SHP77 treated with DMSO at 0.1 percent for 48 hours (cell line): ENCODE measurements at regions not wholly inside any gene's neighbourhood (a gene's known extent, or its start where the extent isn't known, plus 50 kb on each side); places are given as distances from the start of the nearest gene placed in this dataset.
"Not testable (repeated sequence)": the region's sequence is repeated elsewhere in the genome, so short reads cannot be mapped to it uniquely, and the experiment has no call there.

Experiments
- DNase-seq: peaks from one replicate; lab custom pipeline; 2025; lab: John Stamatoyannopoulos, UW

DNA sequence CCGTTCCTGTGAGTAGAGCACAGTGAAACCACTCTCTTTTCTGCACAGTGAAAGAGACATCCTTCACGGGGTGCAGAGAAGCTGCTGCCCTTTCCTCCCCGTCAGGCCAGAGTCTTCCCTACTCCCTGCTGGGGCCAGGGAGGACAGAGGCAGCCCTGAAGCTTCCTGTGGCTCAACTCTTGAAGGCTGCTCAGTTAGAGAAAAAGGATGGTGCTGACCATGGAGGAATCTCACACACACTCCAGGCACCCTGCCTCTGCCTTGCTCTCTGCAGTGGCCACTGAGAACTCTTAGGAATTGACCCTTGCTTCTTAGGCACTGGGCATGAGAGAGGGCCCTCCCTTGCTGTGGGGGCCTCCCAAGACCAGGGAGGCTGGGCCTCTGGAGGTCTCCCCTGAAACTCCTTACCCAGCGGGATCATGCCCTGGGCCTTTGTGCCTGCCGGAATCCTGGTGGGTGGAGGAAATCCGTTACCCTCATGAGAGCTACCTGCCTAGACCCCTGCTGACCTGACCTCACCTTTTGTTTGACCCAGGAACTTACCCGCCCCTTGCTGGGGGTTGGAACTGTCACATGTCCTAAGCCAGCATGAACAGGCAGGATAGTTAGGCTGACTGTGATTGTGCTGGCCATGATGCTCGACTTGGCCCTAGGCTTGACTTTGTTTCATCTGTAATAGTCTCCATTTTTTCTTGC, 65.0 kb upstream of the CD93 start:
- no peak for DNase-seq

DNA sequence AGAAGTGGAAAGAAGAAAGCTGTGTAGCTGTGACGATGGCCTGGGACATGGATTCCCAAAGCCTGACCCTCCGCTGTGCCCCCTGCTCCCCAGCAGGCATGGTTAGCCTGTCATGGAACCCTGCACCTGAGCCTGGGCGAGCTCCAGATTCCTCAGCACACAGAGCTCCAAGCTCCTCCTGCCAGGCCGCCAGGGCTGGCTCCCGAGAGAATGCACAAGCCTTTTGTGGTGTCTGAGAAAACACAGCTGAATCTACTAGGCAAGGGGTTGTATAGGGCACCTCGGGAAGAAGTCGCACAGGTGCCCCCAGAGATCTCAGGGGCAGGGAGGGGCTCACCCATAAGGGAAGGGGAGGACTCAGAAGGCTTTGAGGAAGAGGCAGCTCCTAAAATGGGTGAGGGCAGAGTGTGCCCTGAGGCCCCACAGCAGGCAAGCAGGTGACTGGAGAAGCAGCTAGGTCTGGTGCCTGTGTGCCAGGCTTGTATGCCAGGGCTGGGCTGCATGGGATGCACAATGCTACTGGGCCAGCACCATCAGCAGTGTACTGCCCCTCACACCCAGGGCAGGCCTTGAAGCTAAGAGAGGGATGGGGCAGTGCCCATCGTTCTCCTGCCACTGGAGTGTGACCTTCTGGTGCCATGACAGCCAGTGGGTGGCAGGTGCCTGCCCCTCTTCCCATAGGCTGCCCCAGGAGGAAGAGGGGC, 64.3 kb upstream of the CD93 start:
- DNase-seq: no peak

DNA sequence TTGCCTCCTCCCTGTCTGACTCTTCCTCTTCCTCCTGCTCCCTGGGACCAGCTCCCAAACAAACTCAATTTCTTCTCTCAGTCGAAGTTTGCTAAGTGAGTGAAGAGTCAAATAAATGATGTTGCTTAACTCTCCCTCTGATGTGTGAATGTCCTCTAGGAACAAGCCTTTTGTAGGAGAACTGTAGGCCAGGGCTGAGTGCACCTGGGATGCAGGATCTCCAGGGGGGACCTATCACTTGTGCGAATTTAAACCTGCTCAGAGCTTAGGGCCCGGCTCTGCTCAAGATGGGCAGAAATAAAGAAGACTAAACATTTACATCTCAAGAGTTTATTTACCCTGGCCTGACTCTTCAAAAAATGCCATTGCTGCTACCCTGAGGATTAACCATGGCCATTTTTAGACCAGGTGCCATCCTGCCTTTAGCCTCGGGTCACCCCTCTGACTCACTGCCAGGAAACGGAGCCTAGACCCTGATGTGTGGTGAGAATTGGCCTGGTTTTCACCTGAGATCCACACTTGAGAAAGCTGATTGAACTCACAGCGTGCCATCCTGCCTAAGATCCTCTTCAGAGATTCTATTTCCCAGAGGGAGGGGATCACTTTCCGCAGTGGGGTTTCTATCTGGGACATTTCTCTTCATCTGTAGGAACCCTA, 63.6 kb upstream of the CD93 start:
- no peak for DNase-seq

DNA sequence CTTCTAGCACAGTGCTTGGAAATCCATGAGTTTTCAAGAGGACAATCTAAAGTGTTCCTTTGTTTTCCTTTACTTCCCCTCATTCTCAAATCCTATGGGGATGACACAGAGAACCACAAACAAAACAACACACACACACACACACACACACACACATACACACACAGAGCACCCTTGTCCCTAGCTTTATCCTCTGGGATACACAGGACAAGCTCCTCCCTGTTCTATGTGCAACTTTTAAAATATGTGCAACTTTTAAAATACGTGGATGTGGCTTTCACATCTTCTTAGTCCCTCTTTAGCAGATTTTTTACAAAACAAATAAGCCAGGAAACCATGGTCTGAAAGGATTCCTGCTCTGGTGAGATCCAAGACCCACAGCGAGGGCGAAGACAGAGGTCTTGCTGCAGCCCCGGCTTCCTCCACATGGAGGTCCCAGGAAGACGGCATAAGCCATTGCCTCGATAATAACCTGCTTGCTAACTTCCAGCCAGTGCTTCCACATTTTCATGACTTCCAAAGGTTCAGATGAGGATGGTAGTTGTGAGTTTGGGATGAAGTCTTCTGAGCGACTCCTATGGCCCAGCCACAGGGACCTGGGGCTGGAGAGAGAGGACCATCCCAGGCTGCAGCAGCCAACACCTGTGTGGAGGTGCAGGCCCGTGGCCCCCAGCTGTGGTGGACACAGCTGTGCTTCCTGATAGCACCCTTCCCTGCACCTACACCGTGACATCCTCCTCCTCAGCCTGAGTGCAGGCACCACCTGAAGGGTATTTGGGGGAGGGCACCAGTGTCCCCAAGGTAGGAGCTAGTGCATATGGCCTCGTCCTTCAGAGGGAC, 62.8 kb upstream of the CD93 start:
- no peak for DNase-seq

DNA sequence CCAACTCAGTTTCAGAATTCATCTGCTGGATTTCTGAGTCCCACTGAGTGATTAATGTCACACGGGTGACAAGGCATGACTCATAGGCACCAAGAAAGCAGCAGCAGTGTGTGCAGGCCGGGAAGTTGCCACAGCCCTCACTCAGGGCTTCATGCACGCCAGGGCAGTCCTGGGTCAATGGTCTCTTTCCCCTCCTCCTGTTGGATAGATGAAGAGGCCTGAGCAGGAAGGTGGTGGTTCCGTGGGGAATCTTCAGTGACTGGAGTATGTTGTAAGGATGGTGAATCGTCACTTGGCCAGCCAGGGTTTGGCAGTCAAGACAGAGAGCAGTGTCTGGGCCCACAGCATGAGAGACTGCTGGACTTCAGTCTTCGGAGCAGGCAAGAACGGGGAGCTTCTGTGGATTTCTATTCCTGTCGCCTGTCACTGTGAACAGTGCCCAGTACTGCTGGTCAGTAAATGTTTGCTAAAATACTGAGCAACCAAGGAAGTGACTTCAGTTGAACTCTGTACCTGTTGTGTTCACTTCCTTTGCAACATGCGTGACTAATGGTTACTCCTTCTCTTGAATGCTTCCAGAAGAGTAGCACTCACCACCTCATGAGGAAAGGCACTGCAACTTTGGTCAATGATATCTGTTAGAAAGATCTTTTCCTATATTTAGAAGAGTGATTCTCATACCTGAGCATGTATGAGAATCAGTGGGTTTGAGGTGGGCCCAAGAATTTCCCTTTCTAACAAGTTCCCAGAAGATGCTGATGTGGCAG, 62.0 kb upstream of the CD93 start:
- DNase-seq: no peak

DNA sequence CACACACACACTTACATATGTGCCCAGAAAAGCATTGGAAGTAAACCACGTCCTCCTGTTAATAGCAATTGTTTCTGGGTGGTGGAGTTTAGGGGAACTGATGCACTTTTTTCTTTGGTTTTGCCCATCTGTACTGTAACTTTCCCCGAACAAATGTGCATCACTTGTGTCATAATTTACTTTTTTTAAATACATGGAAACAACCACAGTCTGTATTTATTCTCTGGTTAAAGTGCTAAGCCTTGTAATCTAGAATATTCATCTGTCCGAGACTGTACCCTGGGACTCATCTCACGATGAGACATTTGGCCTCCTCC, 61.5 kb upstream of the CD93 start:
- no peak for DNase-seq

DNA sequence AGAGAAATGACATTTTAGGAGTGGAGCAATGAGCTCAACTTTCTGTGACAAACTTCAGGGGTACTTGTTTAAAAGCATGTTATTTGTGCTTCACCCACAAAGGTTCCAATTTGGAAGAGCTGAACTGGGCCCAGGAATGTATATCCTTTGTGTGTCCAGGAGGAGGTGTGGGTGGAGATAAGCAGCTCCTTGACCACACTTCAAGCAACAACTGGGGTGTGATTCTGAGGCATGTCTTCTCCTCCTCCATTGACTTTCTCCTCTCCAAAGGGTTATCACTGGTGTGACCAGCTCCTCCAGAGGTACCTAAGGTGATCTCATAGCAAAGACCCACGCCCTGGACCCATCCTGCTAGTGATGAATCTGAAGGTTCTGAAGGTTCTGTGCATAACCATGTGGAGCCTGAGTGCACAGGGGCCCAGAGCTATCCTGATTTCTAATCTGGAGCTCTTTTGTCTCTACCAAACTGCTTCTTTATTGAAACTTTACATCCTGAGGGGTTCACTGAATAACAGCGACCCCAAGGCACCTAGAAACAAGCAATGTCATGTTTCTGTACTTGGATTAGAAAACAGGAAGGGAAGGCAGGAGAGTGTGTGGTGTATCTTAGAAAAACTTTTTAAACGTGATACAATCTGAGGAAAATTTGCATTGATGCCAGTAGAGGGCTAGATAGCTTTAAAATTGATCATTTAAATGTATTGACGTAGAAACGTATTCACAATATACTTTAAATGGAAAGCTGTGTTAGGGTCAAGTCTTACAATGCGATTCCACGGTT, 60.9 kb upstream of the CD93 start:
- no peak for DNase-seq

DNA sequence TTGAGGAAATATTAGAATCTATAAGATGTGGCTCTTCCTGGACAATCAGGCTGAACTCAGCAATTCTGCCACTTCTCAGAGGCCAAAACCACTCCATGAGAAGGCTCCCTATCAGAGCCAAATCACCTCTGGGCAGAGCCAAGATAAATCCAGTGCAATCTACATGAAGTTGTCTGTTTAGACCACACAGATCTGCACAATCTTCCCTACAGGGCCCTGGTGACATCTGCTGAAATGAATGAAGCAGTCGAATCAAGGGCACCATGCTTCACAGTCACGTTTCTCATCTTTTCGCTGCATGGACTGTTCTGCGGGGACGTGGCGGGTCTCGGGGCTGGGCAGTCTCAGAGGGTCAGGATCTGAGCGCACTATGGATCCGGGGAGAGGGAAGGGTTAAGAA, 60.1 kb upstream of the CD93 start:
- DNase-seq: no peak

DNA sequence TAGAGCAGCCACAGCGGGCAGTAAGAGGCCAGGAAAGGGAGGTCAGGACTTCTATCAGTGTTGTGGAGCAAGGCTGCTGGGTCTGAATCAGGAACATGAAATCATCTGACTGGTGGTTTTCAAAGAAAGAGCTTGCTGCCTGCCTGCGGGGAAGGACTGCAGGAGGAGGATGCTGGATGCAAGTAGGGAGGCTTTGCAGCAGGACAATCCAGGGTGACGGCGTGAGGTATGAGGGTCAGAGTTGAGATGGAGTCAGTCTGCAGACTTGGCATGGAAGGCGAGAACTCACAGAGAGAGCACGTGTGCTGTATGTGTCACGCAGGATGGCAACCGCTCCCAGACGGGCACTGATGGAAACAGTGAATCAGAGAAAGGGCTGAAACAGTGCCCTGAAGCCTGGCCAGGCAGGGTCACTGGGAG, 59.2 kb upstream of the CD93 start:
- DNase-seq: peak; percentile 56

DNA sequence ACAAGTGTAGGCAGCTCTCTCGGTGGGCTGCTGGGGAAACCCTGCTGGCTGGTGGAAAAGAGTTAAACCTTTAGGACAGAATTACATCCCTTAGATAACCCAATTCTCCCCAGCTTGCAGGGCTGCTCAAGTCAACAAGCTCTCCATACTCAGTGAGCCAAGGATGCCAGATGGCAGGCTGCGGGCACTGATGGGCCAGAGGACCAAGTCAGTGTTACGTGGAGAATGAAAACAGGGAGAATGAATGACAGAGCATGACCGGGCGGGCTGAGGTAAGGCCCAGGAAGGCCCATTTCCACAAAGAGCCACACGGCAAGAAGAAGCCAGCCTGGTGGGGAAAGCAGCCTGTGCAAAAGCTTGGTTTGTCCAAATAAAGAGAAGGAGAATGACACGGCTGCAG, 58.7 kb upstream of the CD93 start:
- peak; percentile 31 for DNase-seq

DNA sequence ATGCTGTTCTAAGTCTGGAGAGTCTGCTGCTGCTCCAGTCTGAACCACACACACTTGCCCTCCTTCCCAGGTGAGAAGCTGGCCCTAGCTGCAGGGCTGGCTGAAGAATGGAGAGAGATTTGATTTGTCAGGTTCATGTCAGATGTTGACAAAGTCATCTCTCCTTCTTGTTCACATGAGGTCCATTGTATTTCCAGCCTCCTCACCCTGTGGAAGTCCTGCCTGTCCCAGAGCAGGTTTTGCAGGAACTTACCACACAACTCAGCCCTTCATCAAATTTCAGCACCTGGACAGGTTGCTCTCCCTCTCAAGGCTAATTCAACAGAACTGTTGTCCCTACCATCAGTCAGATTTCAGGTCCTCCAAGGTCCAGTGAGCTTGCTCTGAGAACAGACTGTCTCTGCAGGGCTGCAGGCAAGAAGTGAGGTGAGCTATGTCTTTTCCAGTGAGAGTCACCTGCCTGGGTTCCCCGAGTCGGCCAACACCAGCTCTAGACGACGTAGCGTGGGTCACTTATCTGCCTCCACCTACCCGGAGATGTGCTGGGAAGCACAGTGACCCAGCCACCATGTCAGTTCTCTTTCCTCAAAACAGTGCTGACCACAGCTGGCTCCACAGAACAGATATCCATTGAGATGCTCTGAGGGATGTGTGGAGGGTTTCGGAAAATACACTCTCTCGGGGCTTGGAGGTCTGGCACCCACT, 58.0 kb upstream of the CD93 start:
- no peak for DNase-seq

DNA sequence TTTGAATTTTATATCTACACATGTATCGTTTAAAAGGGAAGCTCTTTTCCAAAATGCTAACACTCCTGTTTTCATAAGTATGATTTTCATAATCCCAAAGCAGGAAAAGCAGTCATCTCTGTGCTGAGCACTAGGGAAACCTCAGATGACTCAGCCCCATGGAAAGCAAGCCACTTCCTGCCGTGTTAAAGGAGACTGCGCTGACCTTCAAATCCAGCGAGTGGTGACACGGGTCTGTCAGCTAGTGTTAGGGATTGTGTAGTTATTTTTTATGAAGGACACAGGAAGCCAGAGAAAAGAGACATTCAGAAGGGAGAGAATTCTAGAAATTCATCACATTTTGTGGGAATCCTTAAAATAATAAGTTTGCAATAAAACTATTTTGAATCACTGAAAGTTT, 57.0 kb upstream of the CD93 start:
- DNase-seq: peak; percentile 88

DNA sequence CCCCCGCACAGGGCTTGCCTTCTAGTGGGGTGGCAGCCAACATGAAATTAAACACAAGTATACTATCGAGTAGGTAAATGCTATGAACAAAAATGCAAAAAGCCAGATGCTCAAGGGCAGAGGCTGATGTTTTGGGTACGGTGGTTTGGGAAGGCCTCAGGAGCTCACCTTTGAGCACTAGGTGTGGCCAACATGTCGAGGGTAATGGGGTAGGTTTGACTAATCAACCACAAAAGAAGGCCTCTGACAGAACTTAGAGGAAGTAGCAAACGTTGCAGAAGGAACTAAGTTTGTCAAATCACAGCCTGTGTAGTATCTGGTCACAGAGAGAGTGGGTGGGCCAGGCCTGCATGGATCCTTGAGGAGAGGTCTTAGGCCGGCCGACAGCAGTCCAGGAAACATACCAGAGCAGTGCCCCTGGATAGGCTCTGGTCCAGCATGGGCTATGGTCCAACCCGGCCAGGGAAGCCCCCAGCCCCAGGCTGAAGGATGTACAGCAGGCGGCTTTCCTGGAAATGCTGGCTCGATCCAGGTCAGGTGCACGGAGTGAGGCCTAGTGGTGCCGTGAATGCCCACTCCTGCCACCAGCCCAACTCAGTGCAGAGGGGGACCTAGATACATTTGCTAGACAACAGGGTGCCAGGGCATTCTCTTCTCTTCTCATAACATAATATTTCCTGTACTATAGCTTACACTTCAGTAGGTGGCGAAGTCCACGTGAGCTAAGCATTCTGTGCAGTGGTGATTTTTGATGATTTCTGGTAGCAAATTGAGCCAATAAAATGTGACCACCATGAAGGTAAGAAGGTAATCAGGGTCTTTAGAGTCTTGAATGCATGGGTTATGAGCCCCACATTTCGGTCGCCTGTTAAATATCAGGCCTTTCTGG, 56.3 kb upstream of the CD93 start:
- peak; percentile 57 for DNase-seq

DNA sequence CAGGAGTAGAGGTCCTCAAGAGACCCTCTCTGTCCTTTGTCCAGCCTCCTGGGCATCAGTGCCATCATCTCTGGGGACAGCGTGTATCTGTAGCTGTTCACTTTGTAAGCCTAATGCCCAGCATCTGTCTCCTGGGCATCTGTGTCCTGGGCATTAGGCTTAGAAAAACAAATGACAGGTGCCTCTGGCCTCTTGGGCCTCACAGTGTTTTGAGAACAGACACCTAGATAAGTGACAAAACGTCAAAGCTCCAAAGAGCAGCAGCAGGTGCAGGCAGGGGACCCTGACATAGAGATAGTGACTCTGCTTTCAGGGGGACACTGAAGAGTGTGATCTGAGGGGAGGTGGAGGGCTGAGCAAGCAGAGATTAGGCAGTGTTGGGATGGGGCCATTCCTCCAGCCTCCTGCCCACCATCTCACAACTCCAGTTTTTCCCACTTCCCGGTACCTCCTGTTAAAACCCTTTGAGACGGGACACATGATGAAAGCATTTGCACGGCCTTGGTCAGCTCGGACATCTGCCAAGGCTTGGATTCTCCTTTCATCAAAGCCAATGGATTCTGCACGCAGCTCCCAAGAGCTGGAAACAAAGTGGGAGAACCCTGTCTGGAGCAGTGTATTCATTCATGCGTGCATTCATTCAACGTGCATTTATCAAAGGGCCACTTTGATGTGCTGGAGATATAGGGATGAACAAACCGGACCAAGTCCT, 55.5 kb upstream of the CD93 start:
- DNase-seq: peak; percentile 93

DNA sequence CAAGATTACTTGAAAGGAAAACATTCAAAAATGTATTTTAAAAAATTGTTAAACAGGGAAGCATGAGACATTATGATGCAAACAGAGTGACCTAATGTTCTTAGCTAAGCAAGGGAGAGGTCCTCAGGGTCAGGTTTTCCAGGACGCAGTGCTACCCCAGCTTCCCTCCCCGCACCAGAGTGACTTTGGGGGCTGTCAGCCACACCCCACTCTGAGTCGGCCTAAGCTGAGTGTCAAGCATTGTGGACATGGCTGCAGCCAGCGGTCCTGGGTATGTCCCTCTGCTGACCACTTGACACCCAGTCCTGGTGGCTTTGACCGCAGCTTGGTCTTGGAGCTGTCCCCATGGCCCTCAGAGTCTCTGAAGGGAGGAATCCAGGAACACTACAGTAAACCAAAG, 54.9 kb upstream of the CD93 start:
- no peak for DNase-seq

DNA sequence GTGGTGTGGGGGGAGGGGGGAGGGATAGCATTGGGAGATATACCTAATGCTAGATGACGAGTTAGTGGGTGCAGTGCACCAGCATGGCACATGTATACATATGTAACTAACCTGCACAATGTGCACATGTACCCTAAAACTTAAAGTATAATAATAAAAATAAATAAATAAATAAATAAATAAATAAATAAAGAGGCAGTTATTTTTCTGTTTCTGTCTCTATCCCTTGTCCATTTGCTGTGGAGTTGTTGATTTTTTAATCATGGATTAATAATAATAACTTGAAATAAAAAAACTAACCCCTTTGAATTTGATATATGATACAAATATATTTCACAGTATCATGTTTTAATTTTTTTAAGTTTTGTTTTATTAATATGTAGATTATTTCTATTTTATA, 53.9 kb upstream of the CD93 start:
- DNase-seq: not testable (repeated sequence)

DNA sequence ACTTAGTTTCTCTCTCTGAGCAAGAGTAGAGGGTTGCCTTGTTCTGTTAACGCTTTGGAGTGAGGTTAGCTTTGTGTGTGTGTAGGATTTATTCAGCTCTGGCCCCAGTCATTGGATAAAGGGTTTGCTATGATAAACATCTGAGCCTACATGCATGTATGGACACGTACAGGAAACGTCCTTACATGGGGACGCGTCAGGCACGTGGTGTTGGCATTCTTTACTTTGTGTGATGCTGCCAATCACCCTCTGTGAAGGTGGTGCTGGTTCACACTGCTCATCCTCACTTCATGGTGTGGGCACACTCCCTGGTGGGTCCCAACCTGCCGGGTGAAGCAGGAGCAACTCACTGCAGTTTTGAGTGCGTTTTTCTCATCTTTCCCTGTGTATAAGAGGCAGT, 53.4 kb upstream of the CD93 start:
- peak; percentile 98 for DNase-seq

DNA sequence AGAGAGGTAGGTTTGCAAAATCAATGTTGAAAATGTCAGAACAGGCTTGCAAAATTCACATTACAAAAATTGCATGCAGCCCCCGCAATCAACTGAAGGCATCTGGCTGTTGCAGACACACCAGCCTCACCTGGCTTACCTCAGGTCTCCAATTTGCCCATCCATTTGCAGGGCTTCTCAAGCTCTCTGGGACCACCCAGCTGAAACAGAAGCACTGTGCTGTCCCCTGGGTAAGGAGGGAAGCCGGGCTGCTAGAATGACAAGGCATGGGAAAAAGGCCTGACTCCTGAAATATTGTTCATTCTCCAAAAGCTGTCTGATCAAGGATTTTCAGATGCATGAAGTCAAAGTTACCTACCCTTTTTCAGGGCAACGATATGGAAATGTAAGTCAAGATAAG, 52.6 kb upstream of the CD93 start:
- no peak for DNase-seq

DNA sequence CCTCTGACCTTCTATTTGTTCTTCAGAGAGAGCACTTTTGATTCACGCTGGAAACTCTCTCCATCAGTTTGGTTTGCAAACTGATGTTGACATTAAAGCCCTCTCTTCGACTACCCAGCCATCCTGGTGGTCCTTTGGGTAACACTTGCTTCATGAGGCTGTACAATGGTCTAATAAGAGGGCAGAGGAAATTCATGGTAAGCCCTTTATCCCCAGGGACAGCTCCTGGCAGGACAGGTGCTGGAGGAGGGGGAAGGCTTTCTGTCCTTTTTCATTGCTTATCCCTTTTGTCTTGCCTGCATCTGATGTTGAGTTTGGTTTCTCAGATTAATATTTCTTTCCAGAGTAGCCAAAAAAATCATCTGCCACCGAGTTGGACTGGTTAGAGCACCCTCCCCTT, 52.1 kb upstream of the CD93 start:
- DNase-seq: peak; percentile 59
